ENCODE measurements at regions not wholly inside any gene's neighbourhood (a gene's known extent, or its start where the extent isn't known, plus 50 kb on each side); places are given as distances from the start of the nearest gene placed in this dataset.

DNA sequence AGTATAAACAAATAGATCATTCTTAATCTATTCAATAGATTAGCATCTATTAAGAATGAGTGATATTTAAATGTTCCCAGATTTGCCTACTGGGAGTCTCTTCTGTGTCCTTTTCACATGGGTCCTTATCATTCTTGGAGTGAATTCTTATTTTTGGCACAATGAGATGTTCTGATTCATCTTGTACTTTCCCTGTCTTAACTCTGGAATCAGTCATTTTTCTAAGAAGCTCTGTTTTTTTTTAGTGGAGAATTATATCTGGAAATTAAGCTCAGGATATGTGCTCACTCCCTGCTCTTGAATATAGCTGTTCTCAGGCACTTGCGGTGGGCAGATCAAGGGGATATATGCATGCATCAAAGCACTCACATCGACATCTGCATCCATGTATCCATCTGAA is 625.3 kb upstream of the HS3ST1 start:
- H3K9me3 ChIP-seq (ENCODE audit: control extremely low read depth in 1 of 3, control insufficient read depth in 2 of 3, insufficient read depth in 1 of 3, low read length in 2 of 3), result peaks cover 0 to 3% (median 0%) of the 10 kb centered on the region in 3 donors
- CTCF ChIA-PET, result no interaction called here
- H3K36me3 ChIP-seq (replicated peaks in 1 of 2; ENCODE audit: control extremely low read depth in 1 of 2, control insufficient read depth in 1 of 2, extremely low read depth in 1 of 2, insufficient read depth in 2 of 2, low read length in 1 of 2), result no peaks in the 10 kb centered on the region
- no peak for ATAC-seq (ENCODE audit: low read depth)
- H3K27ac ChIP-seq (ENCODE audit: low read length in 2 of 2), result no peak overlapping the region
- Mint-ChIP-seq H3K4me1 (no peaks in the 10 kb centered on the region), H3K4me3 (no peak overlapping the region), H3K9me3 (ENCODE audit: insufficient read depth) (peaks cover 3% of the 10 kb centered on the region), H3K27me3 (no peaks in the 10 kb centered on the region), H3K27ac (no peak overlapping the region)
- no peaks in the 10 kb centered on the region for H4K20me1 ChIP-seq (ENCODE audit: control insufficient read depth, insufficient read depth, low read length, poor library complexity, severe bottlenecking)
- H3K4me2 ChIP-seq (replicated peaks; ENCODE audit: low read depth, low read length, poor library complexity, severe bottlenecking), result no peak overlapping the region
- intact Hi-C loops (cut with micrococcal nuclease), result no loop called here
- POLR2A ChIA-PET, result no interaction called here
- no peak overlapping the region for H3K4me3 ChIP-seq (ENCODE audit: control extremely low read depth in 1 of 5, extremely low read depth in 1 of 5, insufficient read depth in 1 of 5, low read depth in 2 of 5, low read length in 4 of 5)
- H3K4me1 ChIP-seq (ENCODE audit: control insufficient read depth in 2 of 2, insufficient read depth in 2 of 2, low read length in 2 of 2), result no peaks in the 10 kb centered on the region
- WGBS (ENCODE audit: insufficient coverage), result 75% methylated on average over 2 of the region's 2 CpGs
- no peak for DNase-seq
- no peaks in the 10 kb centered on the region for H3K27me3 ChIP-seq (replicated peaks in 1 of 4; ENCODE audit: control extremely low read depth in 1 of 4, control insufficient read depth in 3 of 4, insufficient read depth in 4 of 4, low read length in 3 of 4)
- H2AFZ ChIP-seq (ENCODE audit: insufficient read depth, low read depth, low read length, poor library complexity, severe bottlenecking), result no peak overlapping the region
- no peaks in the 10 kb centered on the region for H3K79me2 ChIP-seq (ENCODE audit: control insufficient read depth, insufficient read depth, low read length)
- no peak overlapping the region for H3K9ac ChIP-seq (ENCODE audit: low read length)
- no peak for TF ChIP-seq EZH2 (IDR thresholded peaks at IDR 0.05; ENCODE audit: borderline replicate concordance, insufficient read depth, low read depth, low read length, poor library complexity, severe bottlenecking)

DNA sequence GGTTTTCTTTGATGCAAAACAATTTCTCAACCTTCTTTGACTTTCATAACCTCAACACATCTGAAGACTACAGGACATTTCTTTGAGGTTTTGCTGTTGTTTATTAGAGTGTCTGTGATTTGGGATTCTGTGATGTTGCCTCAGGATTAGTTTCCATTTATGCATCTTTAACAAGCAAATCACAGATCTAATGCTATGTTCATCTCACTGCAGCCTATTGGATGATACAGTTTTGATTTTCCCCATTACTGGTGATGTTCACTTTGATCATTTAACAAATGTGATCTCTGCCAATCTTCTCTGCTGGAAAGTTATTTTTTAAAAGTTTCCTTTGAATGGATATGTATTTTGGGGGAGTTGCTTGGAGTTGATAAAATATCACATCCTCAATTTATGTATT is 624.9 kb upstream of the HS3ST1 start:
- Histone ChIP-seq H3K79me2 (ENCODE audit: control insufficient read depth, insufficient read depth, low read length) (no peaks in the 10 kb centered on the region), H2AFZ (ENCODE audit: insufficient read depth, low read depth, low read length, poor library complexity, severe bottlenecking) (no peak overlapping the region), H3K4me3 (ENCODE audit: control extremely low read depth in 1 of 5, extremely low read depth in 1 of 5, insufficient read depth in 1 of 5, low read depth in 2 of 5, low read length in 4 of 5) (no peak overlapping the region), H3K4me2 (replicated peaks; ENCODE audit: low read depth, low read length, poor library complexity, severe bottlenecking) (no peak overlapping the region), H3K4me1 (ENCODE audit: control insufficient read depth in 2 of 2, insufficient read depth in 2 of 2, low read length in 2 of 2) (no peaks in the 10 kb centered on the region), H3K27ac (ENCODE audit: low read length in 2 of 2) (no peak overlapping the region), H3K9ac (ENCODE audit: low read length) (no peak overlapping the region), H3K36me3 (replicated peaks in 1 of 2; ENCODE audit: control extremely low read depth in 1 of 2, control insufficient read depth in 1 of 2, extremely low read depth in 1 of 2, insufficient read depth in 2 of 2, low read length in 1 of 2) (no peaks in the 10 kb centered on the region), H3K27me3 (replicated peaks in 1 of 4; ENCODE audit: control extremely low read depth in 1 of 4, control insufficient read depth in 3 of 4, insufficient read depth in 4 of 4, low read length in 3 of 4) (no peaks in the 10 kb centered on the region), H4K20me1 (ENCODE audit: control insufficient read depth, insufficient read depth, low read length, poor library complexity, severe bottlenecking) (no peaks in the 10 kb centered on the region), H3K9me3 (ENCODE audit: control extremely low read depth in 1 of 3, control insufficient read depth in 2 of 3, insufficient read depth in 1 of 3, low read length in 2 of 3) (peaks cover 0 to 3% (median 0%) of the 10 kb centered on the region in 3 donors)
- DNase-seq, result no peak
- ChIA-PET CTCF (no interaction called here), POLR2A (no interaction called here)
- no peaks in the 10 kb centered on the region for H3K4me1 Mint-ChIP-seq
- no peak overlapping the region for H3K4me3 Mint-ChIP-seq
- intact Hi-C loops (cut with micrococcal nuclease), result no loop called here
- H3K27ac Mint-ChIP-seq, result no peak overlapping the region
- TF ChIP-seq EZH2 (IDR thresholded peaks at IDR 0.05; ENCODE audit: borderline replicate concordance, insufficient read depth, low read depth, low read length, poor library complexity, severe bottlenecking), result no peak
- TF ChIP-seq, protein P1, sequence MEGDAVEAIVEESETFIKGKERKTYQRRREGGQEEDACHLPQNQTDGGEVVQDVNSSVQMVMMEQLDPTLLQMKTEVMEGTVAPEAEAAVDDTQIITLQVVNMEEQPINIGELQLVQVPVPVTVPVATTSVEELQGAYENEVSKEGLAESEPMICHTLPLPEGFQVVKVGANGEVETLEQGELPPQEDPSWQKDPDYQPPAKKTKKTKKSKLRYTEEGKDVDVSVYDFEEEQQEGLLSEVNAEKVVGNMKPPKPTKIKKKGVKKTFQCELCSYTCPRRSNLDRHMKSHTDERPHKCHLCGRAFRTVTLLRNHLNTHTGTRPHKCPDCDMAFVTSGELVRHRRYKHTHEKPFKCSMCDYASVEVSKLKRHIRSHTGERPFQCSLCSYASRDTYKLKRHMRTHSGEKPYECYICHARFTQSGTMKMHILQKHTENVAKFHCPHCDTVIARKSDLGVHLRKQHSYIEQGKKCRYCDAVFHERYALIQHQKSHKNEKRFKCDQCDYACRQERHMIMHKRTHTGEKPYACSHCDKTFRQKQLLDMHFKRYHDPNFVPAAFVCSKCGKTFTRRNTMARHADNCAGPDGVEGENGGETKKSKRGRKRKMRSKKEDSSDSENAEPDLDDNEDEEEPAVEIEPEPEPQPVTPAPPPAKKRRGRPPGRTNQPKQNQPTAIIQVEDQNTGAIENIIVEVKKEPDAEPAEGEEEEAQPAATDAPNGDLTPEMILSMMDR (IDR thresholded peaks at IDR 0.05), result no peak
- no peaks in the 10 kb centered on the region for H3K27me3 Mint-ChIP-seq
- H3K9me3 Mint-ChIP-seq (ENCODE audit: insufficient read depth), result peaks cover 3% of the 10 kb centered on the region
- no peak for ATAC-seq (ENCODE audit: low read depth)

Measured in B cell (primary cell).